ENCODE measurements at regions not wholly inside any gene's neighbourhood (a gene's known extent, or its start where the extent isn't known, plus 50 kb on each side); places are given as distances from the start of the nearest gene placed in this dataset.

GRCh38 chr6:121694389-121694788, 258.9 kb downstream of the GJA1 start:
- no TSS peak for BruUV-seq (replicated peaks)
- TF ChIP-seq EZH2 (IDR thresholded peaks at IDR 0.05; ENCODE audit: low read length, unreplicated experiment) = no peak
- no peak for TF ChIP-seq EZH2phosphoT487 (IDR thresholded peaks at IDR 0.05; ENCODE audit: borderline replicate concordance, low read length)
- TF ChIP-seq CTCF (conservative IDR thresholded peaks at IDR 0.05; ENCODE audit: low read depth, low read length) = no peak
- POLR2A ChIA-PET (ENCODE audit: unreplicated experiment) = no interaction called here
- Histone ChIP-seq H4K20me1 (ENCODE audit: low read length) (no peaks in the 10 kb centered on the region), H3K4me1 (ENCODE audit: insufficient read depth, low read length) (peaks cover 5% of the 10 kb centered on the region), H3K9me2 (replicated peaks; ENCODE audit: low read length) (no peaks in the 10 kb centered on the region), H3K27me3 (ENCODE audit: low read length) (no peaks in the 10 kb centered on the region), H3K27ac (ENCODE audit: low read length) (no peak overlapping the region), H3K9ac (ENCODE audit: low read length) (no peak overlapping the region), H3F3A (ENCODE audit: low read length, unreplicated experiment) (no peaks in the 10 kb centered on the region), H3K79me2 (ENCODE audit: low read length) (no peaks in the 10 kb centered on the region), H3K4me2 (ENCODE audit: low read length) (no peak overlapping the region), H2AFZ (ENCODE audit: low read length) (no peak overlapping the region), H3K4me3 (ENCODE audit: low read length) (no peak overlapping the region), H3K36me3 (ENCODE audit: low read depth, low read length) (no peaks in the 10 kb centered on the region), H3K9me3 (ENCODE audit: low read length) (no peaks in the 10 kb centered on the region)
- DNase-seq (no peak), ATAC-seq (no peak)
- intact Hi-C loops (cut with micrococcal nuclease) = no loop called here
- CTCF ChIA-PET = no interaction called here

- TF ChIP-seq EZH2 (IDR thresholded peaks at IDR 0.05; ENCODE audit: low read length, unreplicated experiment) (no peak), EZH2phosphoT487 (IDR thresholded peaks at IDR 0.05; ENCODE audit: borderline replicate concordance, low read length) (no peak), CTCF (conservative IDR thresholded peaks at IDR 0.05; ENCODE audit: low read depth, low read length) (no peak)
- Histone ChIP-seq H2AFZ (ENCODE audit: low read length) (no peak overlapping the region), H4K20me1 (ENCODE audit: low read length) (no peaks in the 10 kb centered on the region), H3K79me2 (ENCODE audit: low read length) (no peaks in the 10 kb centered on the region), H3F3A (ENCODE audit: low read length, unreplicated experiment) (no peaks in the 10 kb centered on the region), H3K9me2 (replicated peaks; ENCODE audit: low read length) (no peaks in the 10 kb centered on the region), H3K36me3 (ENCODE audit: low read depth, low read length) (no peaks in the 10 kb centered on the region), H3K9ac (ENCODE audit: low read length) (no peak overlapping the region), H3K9me3 (ENCODE audit: low read length) (no peaks in the 10 kb centered on the region), H3K27ac (ENCODE audit: low read length) (no peak overlapping the region), H3K4me2 (ENCODE audit: low read length) (no peak overlapping the region), H3K4me1 (ENCODE audit: insufficient read depth, low read length) (peaks cover 8% of the 10 kb centered on the region), H3K4me3 (ENCODE audit: low read length) (no peak overlapping the region), H3K27me3 (ENCODE audit: low read length) (no peaks in the 10 kb centered on the region)
- DNase-seq (no peak), ATAC-seq (no peak)
- POLR2A ChIA-PET (ENCODE audit: unreplicated experiment) = no interaction called here
- CTCF ChIA-PET = no interaction called here
- intact Hi-C loops (cut with micrococcal nuclease) = no loop called here
- BruUV-seq (replicated peaks) = no TSS peak
Observed at GRCh38 chr6:121694801-121695251, 259.4 kb downstream of the GJA1 start.

- DNase-seq = no peak
- Histone ChIP-seq H3K9me2 (replicated peaks; ENCODE audit: low read length) (no peaks in the 10 kb centered on the region), H4K20me1 (ENCODE audit: low read length) (no peaks in the 10 kb centered on the region), H3K9ac (ENCODE audit: low read length) (no peak overlapping the region), H2AFZ (ENCODE audit: low read length) (no peak overlapping the region), H3K27ac (ENCODE audit: low read length) (no peak overlapping the region), H3K4me3 (ENCODE audit: low read length) (no peak overlapping the region), H3K27me3 (ENCODE audit: low read length) (no peaks in the 10 kb centered on the region), H3K36me3 (ENCODE audit: low read depth, low read length) (no peaks in the 10 kb centered on the region), H3F3A (ENCODE audit: low read length, unreplicated experiment) (no peaks in the 10 kb centered on the region), H3K4me2 (ENCODE audit: low read length) (no peak overlapping the region), H3K79me2 (ENCODE audit: low read length) (no peaks in the 10 kb centered on the region), H3K4me1 (ENCODE audit: insufficient read depth, low read length) (peaks cover 10% of the 10 kb centered on the region), H3K9me3 (ENCODE audit: low read length) (no peaks in the 10 kb centered on the region)
- CTCF ChIA-PET = no interaction called here
- BruUV-seq (replicated peaks) = no TSS peak
- intact Hi-C loops (cut with micrococcal nuclease) = no loop called here
- POLR2A ChIA-PET (ENCODE audit: unreplicated experiment) = no interaction called here
- TF ChIP-seq EZH2phosphoT487 (IDR thresholded peaks at IDR 0.05; ENCODE audit: borderline replicate concordance, low read length) (no peak), EZH2 (IDR thresholded peaks at IDR 0.05; ENCODE audit: low read length, unreplicated experiment) (no peak), CTCF (conservative IDR thresholded peaks at IDR 0.05; ENCODE audit: low read depth, low read length) (no peak)
- ATAC-seq = no peak
Observed at GRCh38 chr6:121695329-121695728, 259.9 kb downstream of the GJA1 start.

Measured in PC-3 (cell line).